CD14-positive monocyte (primary cell): ENCODE measurements at regions not wholly inside any gene's neighbourhood (a gene's known extent, or its start where the extent isn't known, plus 50 kb on each side); places are given as distances from the start of the nearest gene placed in this dataset.

ENCODE experiments used
- DNase-seq, 3 donors: peaks; one replicate each; pipeline ENCODE4 v3.0.0-alpha.2; 2011 to 2022
- H2AFZ ChIP-seq: 2 replicates; pipeline ENCODE4 v1.6.0; 2012; ENCODE audit warnings: mild to moderate bottlenecking, low read depth, low read length, inconsistent platforms; ENCODE audit not compliant: insufficient read depth, poor library complexity, severe bottlenecking
- H3K27ac ChIP-seq, 2 donors: 1 replicate in 1 of 2; 2 replicates in 1 of 2; pipeline ENCODE4 v1.5.1; 2012 to 2013; ENCODE audit warnings: low read length in 2 of 2, control low read depth in 1 of 2, inconsistent platforms in 1 of 2, low read depth in 1 of 2, mild to moderate bottlenecking in 1 of 2
- H3K27me3 ChIP-seq, 2 donors: one replicate each; pipeline versions ENCODE4 v1.6.0 to v1.6.1; 2011 to 2013; ENCODE audit warnings: low read length in 2 of 2; ENCODE audit not compliant: control insufficient read depth in 2 of 2, insufficient read depth in 2 of 2
- H3K36me3 ChIP-seq, 2 donors: replicated peaks in 1 of 2; 1 replicate in 1 of 2; 2 replicates in 1 of 2; pipeline versions ENCODE4 v1.5.1 to v1.6.1; 2012 to 2013; ENCODE audit warnings: low read length in 2 of 2, control low read depth in 1 of 2, inconsistent platforms in 1 of 2, mild to moderate bottlenecking in 1 of 2; ENCODE audit not compliant: insufficient read depth in 2 of 2, control insufficient read depth in 1 of 2
- H3K4me1 ChIP-seq, 2 donors: 1 replicate in 1 of 2; 2 replicates in 1 of 2; pipeline versions ENCODE4 v1.5.1 to v1.6.1; 2012 to 2013; ENCODE audit warnings: low read length in 2 of 2, control low read depth in 1 of 2, inconsistent platforms in 1 of 2, mild to moderate bottlenecking in 1 of 2, moderate library complexity in 1 of 2; ENCODE audit not compliant: insufficient read depth in 2 of 2, control insufficient read depth in 1 of 2
- H3K4me2 ChIP-seq: replicated peaks from 2 replicates; pipeline ENCODE3; 2012; ENCODE audit warnings: low read length, moderate library complexity, mild to moderate bottlenecking; ENCODE audit not compliant: poor library complexity, severe bottlenecking; ENCODE audit errors: extremely low read depth
- H3K4me3 ChIP-seq, 3 experiments: fragments of 200-600 bp in 1 of 3; sonication (generic) in 1 of 3; replicated peaks in 1 of 3; 1 replicate in 2 of 3; 2 replicates in 1 of 3; pipeline ENCODE4 v1.5.1; 2011 to 2013; ENCODE audit warnings: low read length in 3 of 3, mild to moderate bottlenecking in 3 of 3, control low read depth in 2 of 3, low read depth in 2 of 3, inconsistent platforms in 1 of 3, moderate library complexity in 1 of 3
- H3K79me2 ChIP-seq: 2 replicates; pipeline ENCODE4 v1.6.0; 2012; ENCODE audit warnings: mild to moderate bottlenecking, control low read depth, inconsistent platforms, low read length, moderate library complexity; ENCODE audit not compliant: insufficient read depth
- H3K9ac ChIP-seq: 2 replicates; pipeline ENCODE4 v1.6.0; 2017; ENCODE audit warnings: low read length, mild to moderate bottlenecking; ENCODE audit not compliant: insufficient read depth, poor library complexity, severe bottlenecking
- H3K9me3 ChIP-seq, 2 donors: replicated peaks in 1 of 2; 1 replicate in 1 of 2; 2 replicates in 1 of 2; pipeline versions ENCODE4 v1.5.1 to v1.6.1; 2012 to 2013; ENCODE audit warnings: low read length in 2 of 2, control low read depth in 1 of 2; ENCODE audit not compliant: control insufficient read depth in 1 of 2, insufficient read depth in 1 of 2
- H4K20me1 ChIP-seq: 2 replicates; pipeline ENCODE4 v1.6.0; 2012; ENCODE audit warnings: mild to moderate bottlenecking, low read length, control low read depth, moderate library complexity; ENCODE audit not compliant: insufficient read depth
- H3K27ac Mint-ChIP-seq, 7 donors: one replicate each; pipeline ENCODE4 v1.8.0; 2020; ENCODE audit warnings: mild to moderate bottlenecking in 7 of 7, mixed read lengths in 7 of 7, moderate library complexity in 6 of 7, inconsistent platforms in 2 of 7
- H3K27me3 Mint-ChIP-seq, 3 donors: one replicate each; pipeline ENCODE4 v1.8.0; 2021 to 2022; ENCODE audit warnings: low read depth in 3 of 3, mild to moderate bottlenecking in 3 of 3, mixed read lengths in 3 of 3, moderate library complexity in 3 of 3, inconsistent platforms in 1 of 3
- H3K36me3 Mint-ChIP-seq, 2 donors: one replicate each; pipeline ENCODE4 v1.8.0; 2020; ENCODE audit warnings: mixed read lengths in 2 of 2, inconsistent platforms in 1 of 2, mild to moderate bottlenecking in 1 of 2
- H3K4me1 Mint-ChIP-seq: one replicate; pipeline ENCODE4 v1.8.0; 2020; ENCODE audit warnings: mild to moderate bottlenecking, mixed read lengths
- H3K4me3 Mint-ChIP-seq, 2 donors: one replicate each; pipeline ENCODE4 v1.8.0; 2020; ENCODE audit warnings: mild to moderate bottlenecking in 2 of 2, mixed read lengths in 2 of 2, moderate library complexity in 1 of 2
- H3K9me3 Mint-ChIP-seq, 7 donors: one replicate each; pipeline ENCODE4 v1.8.0; 2020 to 2022; ENCODE audit warnings: mixed read lengths in 7 of 7, mild to moderate bottlenecking in 6 of 7, moderate library complexity in 6 of 7, inconsistent platforms in 2 of 7
- WGBS: methylation state at CpG from one replicate; pipeline ENCODE4 v1.1.5; 2013; ENCODE audit warnings: missing lambda C conversion rate; ENCODE audit not compliant: insufficient coverage; 5-methylcytosine and 5-hydroxymethylcytosine counted together
- intact Hi-C, 2 donors: fragments of 100-400 bp; cut with micrococcal nuclease; formaldehyde crosslinking; loops; one replicate each; pipeline versions ENCODE4 v1.15.0 to v1.15.1; 2023
- TF ChIP-seq, protein P1 (sequence below): fragments of 200-600 bp; IDR thresholded peaks from one replicate; pipeline ENCODE4 v1.8.0; 2022; ENCODE audit warnings: antibody characterized with exemption, mild to moderate bottlenecking

- H3K27me3 ChIP-seq: no peaks in the 10 kb centered on the region
- no peak overlapping the region for H3K4me3 ChIP-seq
- no peak overlapping the region for H3K4me2 ChIP-seq
- H3K27ac ChIP-seq: no peak overlapping the region
- 81% methylated on average over 10 of the region's 11 CpGs for WGBS
- H3K9ac ChIP-seq: no peak overlapping the region
- TF ChIP-seq, protein P1, sequence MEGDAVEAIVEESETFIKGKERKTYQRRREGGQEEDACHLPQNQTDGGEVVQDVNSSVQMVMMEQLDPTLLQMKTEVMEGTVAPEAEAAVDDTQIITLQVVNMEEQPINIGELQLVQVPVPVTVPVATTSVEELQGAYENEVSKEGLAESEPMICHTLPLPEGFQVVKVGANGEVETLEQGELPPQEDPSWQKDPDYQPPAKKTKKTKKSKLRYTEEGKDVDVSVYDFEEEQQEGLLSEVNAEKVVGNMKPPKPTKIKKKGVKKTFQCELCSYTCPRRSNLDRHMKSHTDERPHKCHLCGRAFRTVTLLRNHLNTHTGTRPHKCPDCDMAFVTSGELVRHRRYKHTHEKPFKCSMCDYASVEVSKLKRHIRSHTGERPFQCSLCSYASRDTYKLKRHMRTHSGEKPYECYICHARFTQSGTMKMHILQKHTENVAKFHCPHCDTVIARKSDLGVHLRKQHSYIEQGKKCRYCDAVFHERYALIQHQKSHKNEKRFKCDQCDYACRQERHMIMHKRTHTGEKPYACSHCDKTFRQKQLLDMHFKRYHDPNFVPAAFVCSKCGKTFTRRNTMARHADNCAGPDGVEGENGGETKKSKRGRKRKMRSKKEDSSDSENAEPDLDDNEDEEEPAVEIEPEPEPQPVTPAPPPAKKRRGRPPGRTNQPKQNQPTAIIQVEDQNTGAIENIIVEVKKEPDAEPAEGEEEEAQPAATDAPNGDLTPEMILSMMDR: no peak
- peak overlapping the region in 1 of 7 donors; percentile 66 for H3K27ac Mint-ChIP-seq
- H3K4me1 Mint-ChIP-seq: no peaks in the 10 kb centered on the region
- no peak overlapping the region for H2AFZ ChIP-seq
- H3K79me2 ChIP-seq: no peaks in the 10 kb centered on the region
- DNase-seq: no peak
- no peaks in the 10 kb centered on the region for H3K4me1 ChIP-seq
- intact Hi-C loops: no loop called here
- no peaks in the 10 kb centered on the region for H3K36me3 ChIP-seq
- H3K9me3 ChIP-seq: no peaks in the 10 kb centered on the region
- H3K4me3 Mint-ChIP-seq: no peak overlapping the region
- H3K9me3 Mint-ChIP-seq: peaks cover 0 to 6% (median 4%) of the 10 kb centered on the region in 7 donors
- no peaks in the 10 kb centered on the region for H4K20me1 ChIP-seq
- no peaks in the 10 kb centered on the region for H3K36me3 Mint-ChIP-seq
- H3K27me3 Mint-ChIP-seq: no peaks in the 10 kb centered on the region
Observed at GRCh38 chr5:2270467-2270866, 387.7 kb upstream of the IRX4 start.

- Histone ChIP-seq H3K4me1 (no peaks in the 10 kb centered on the region), H3K4me3 (no peak overlapping the region), H3K9me3 (no peaks in the 10 kb centered on the region), H3K79me2 (no peaks in the 10 kb centered on the region), H3K9ac (no peak overlapping the region), H3K27ac (no peak overlapping the region), H3K36me3 (no peaks in the 10 kb centered on the region), H3K4me2 (no peak overlapping the region), H3K27me3 (no peaks in the 10 kb centered on the region), H4K20me1 (no peaks in the 10 kb centered on the region), H2AFZ (no peak overlapping the region)
- TF ChIP-seq, protein P1: no peak
- Mint-ChIP-seq H3K4me1 (no peaks in the 10 kb centered on the region), H3K27ac (no peak overlapping the region), H3K4me3 (no peak overlapping the region), H3K27me3 (no peaks in the 10 kb centered on the region), H3K9me3 (peaks cover under 1 to 6% (median 3%) of the 10 kb centered on the region in 7 donors), H3K36me3 (no peaks in the 10 kb centered on the region)
- intact Hi-C loops: no loop called here
- DNase-seq: no peak
- no CpG with 5 or more reads among the region's 5 CpGs for WGBS
Observed at GRCh38 chr5:2269656-2270055, 386.9 kb upstream of the IRX4 start.
